NCI-H1105 treated with DMSO at 0.1 percent for 48 hours (cell line): ENCODE measurements at regions not wholly inside any gene's neighbourhood (a gene's known extent, or its start where the extent isn't known, plus 50 kb on each side); places are given as distances from the start of the nearest gene placed in this dataset.

Experiments used
- DNase-seq: peaks from one replicate; lab custom pipeline; 2025; lab: John Stamatoyannopoulos, UW

GRCh38 chr7:32346253-32346652, 143.9 kb downstream of the LSM5 start:
- DNase-seq = no peak

- DNase-seq = no peak
Measured at GRCh38 chr7:32336726-32337125, 153.5 kb downstream of the LSM5 start.

- DNase-seq = no peak
Measured at GRCh38 chr7:32335107-32335506, 155.1 kb downstream of the LSM5 start.

GRCh38 chr7:32330602-32331001, 159.6 kb downstream of the LSM5 start:
- no peak for DNase-seq

GRCh38 chr7:32326078-32326477, 164.1 kb downstream of the LSM5 start:
- no peak for DNase-seq

GRCh38 chr7:32323712-32324111, 166.5 kb downstream of the LSM5 start:
- DNase-seq = no peak

- no peak for DNase-seq
Measured at GRCh38 chr7:32319012-32319382, 171.2 kb downstream of the LSM5 start.

GRCh38 chr7:32318300-32319011, 171.7 kb downstream of the LSM5 start:
- DNase-seq = no peak

GRCh38 chr7:32316839-32317238, 173.3 kb downstream of the LSM5 start:
- no peak for DNase-seq

GRCh38 chr7:32314761-32315160, 175.4 kb downstream of the LSM5 start:
- DNase-seq = no peak

GRCh38 chr7:32301427-32301826, 188.8 kb downstream of the LSM5 start:
- DNase-seq = no peak

GRCh38 chr7:32299133-32299702, 191.0 kb downstream of the LSM5 start:
- no peak for DNase-seq

- DNase-seq = peak; percentile 47
Measured at GRCh38 chr7:32298408-32299132, 191.6 kb downstream of the LSM5 start.

GRCh38 chr7:32293833-32294232, 196.3 kb downstream of the LSM5 start:
- DNase-seq = no peak

- peak; percentile 93 for DNase-seq
Measured at GRCh38 chr7:32289651-32290414, 200.3 kb downstream of the LSM5 start.

- no peak for DNase-seq
Measured at GRCh38 chr7:32285698-32286097, 204.5 kb downstream of the LSM5 start.

- no peak for DNase-seq
Measured at GRCh38 chr7:32283546-32283945, 206.6 kb downstream of the LSM5 start.

- no peak for DNase-seq
Measured at GRCh38 chr7:32279500-32279899, 209.3 kb upstream of the PDE1C start.

- no peak for DNase-seq
Measured at GRCh38 chr7:32275216-32276009, 205.2 kb upstream of the PDE1C start.

- DNase-seq = no peak
Measured at GRCh38 chr7:32273297-32273696, 203.1 kb upstream of the PDE1C start.

- DNase-seq = no peak
Measured at GRCh38 chr7:32266932-32267475, 196.8 kb upstream of the PDE1C start.
